MM.1S (cell line): ENCODE measurements at regions not wholly inside any gene's neighbourhood (a gene's known extent, or its start where the extent isn't known, plus 50 kb on each side); places are given as distances from the start of the nearest gene placed in this dataset.

ENCODE experiments used
- EZH2 ChIP-seq: fragments of 300-600 bp; sonication (generic); optimal IDR thresholded peaks from 2 replicates; pipeline ENCODE3; 2017; ENCODE audit warnings: low read depth, mild to moderate bottlenecking, antibody characterized with exemption, low read length, mixed read lengths
- TF ChIP-seq, protein P1 (sequence below): fragments of 300-600 bp; sonication (generic); IDR thresholded peaks from 2 replicates; pipeline ENCODE4 v1.5.1; 2016; ENCODE audit warnings: antibody characterized with exemption, low read length, mixed read lengths

DNA sequence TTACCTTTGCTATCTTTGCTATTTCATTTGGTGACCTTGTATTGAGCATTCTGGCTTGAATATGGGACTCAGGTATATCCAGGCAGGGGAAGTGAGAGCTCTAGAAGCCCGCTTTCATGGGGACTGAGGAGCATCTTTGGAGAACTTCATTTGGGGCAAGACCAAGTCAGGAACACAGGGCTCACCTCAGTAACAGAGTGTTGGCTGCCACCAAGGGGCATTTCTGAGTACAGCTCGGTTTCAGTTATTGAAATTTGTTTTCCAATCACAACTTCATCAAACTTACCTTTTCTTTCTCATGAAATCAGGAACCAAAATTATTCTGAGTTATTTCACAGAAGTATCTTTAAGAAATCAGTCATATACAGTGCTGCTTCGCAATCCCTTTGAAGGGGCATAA, 337.2 kb downstream of the C7orf25 start:
- TF ChIP-seq, protein P1, sequence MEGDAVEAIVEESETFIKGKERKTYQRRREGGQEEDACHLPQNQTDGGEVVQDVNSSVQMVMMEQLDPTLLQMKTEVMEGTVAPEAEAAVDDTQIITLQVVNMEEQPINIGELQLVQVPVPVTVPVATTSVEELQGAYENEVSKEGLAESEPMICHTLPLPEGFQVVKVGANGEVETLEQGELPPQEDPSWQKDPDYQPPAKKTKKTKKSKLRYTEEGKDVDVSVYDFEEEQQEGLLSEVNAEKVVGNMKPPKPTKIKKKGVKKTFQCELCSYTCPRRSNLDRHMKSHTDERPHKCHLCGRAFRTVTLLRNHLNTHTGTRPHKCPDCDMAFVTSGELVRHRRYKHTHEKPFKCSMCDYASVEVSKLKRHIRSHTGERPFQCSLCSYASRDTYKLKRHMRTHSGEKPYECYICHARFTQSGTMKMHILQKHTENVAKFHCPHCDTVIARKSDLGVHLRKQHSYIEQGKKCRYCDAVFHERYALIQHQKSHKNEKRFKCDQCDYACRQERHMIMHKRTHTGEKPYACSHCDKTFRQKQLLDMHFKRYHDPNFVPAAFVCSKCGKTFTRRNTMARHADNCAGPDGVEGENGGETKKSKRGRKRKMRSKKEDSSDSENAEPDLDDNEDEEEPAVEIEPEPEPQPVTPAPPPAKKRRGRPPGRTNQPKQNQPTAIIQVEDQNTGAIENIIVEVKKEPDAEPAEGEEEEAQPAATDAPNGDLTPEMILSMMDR: peak; percentile 30
- no peak for TF ChIP-seq EZH2
